Limb (tissue), 2 donors: ENCODE measurements at regions not wholly inside any gene's neighbourhood (a gene's known extent, or its start where the extent isn't known, plus 50 kb on each side); places are given as distances from the start of the nearest gene placed in this dataset.

Experiments
- DNase-seq, 2 donors: peaks; one replicate each; pipeline ENCODE4 v3.0.0-alpha.2; 2016; ENCODE audit errors: extremely low spot score in 2 of 2

DNA sequence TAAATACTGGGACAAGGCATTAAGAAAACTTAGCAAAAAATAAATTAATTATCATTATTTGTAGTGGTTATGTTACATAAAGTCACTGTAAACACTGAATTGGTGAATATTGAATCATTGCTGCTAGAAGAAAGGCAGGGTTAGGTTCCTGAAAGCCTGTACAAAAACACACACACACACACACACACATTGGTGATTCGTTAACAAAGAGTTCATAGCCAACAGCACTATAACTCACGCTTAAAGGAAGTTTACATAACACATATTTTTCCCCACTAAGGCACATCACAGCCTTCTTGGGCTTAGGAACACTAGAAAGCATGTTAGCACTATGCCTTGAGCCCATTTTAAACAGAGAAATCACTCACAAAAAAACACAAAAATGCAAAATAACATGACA lies 690.0 kb upstream of the PIK3C3 start:
- DNase-seq = no peak

DNA sequence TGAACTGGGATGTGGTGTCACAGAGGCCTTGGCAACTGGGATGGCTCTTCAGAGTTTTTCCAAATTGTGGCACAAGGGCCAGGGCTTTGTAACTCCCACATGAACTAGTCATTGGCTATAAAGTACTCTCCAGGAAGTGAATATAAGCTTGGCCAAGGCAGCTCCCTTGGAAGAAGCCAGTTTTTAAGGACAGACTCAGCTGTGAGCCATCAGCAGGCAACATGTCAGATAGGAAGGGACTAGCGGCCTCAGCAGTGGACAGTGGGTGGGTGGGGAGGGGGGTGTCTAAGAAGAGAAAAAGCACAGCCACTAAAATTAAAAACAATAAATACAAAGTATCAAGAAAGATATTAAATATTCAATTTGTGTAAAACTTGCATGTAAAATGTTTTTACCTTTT lies 691.1 kb upstream of the PIK3C3 start:
- no peak for DNase-seq

DNA sequence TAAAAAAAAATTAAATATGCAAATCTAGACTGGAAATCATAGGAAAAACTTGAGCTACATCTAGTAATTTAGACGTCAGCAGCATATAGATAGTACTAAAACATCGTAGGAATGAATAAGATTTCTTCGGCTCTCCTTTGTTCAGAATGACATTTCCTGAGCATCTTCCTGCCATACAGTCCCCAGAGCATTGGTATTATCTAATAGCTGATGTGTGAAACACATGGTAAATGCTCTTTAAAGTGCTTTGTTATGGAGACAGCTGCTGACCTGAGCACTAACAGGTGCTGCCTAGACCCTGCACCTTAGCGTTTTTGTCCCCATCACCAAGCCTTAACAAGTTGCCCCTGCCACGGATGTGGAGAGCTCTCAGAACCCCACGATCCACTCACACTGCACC lies 692.3 kb upstream of the PIK3C3 start:
- no peak for DNase-seq

DNA sequence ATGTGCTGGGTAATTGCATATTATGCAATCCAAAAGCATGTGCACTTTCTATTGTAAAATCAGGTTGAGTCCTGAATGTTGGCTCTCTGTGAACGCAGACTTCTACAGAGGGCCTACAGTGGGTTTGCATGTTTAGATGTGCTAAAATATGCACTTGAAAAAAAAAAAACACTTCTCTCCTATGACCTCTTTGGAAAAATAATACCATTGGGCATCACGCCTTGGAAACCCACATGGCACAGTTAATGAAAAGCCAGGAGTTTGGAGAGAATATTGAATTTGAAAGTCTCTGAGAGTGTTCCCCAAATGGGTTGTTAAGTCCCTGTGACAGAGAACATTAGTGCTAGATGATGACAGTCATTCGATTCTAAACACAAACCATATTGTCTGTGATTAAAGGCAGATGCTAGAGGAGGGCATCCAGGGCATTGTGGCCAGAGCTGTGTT lies 710.4 kb upstream of the PIK3C3 start:
- DNase-seq = no peak

DNA sequence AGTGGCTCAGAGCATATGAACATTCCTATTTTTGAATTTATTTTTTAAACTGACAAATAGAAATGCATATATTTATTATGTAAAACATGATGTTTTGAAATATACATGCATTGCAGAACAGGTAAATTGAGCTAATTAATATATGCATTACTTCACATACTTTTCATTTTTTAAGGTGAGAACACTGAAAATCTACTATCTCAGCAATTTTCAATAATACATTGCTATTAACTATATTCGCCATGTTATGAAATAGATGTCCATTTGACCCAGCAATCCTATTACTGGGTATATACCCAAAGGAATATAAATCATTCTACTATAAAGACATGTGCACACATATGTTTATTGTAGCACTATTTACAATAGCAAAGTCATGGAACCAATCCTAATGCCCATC lies 717.7 kb upstream of the PIK3C3 start:
- no peak for DNase-seq

DNA sequence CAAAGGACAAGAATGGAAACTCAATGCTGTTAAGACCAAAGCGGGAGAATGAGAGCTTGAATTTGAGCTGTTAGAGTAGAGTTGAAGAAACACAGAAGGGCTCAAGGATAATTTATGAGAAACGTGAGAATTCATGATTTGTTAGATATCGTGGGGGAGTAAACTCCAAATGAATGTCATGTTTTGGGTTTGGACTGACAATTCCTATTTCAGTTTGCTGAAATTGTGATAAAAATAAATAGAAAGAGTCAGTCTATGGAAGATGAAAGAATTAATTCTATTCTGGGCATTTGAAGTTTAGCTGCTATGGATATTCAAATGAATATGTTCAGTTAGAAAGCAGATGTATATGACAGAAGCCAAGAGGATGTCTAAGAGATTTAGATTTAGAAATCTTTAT lies 723.4 kb upstream of the PIK3C3 start:
- DNase-seq = no peak

DNA sequence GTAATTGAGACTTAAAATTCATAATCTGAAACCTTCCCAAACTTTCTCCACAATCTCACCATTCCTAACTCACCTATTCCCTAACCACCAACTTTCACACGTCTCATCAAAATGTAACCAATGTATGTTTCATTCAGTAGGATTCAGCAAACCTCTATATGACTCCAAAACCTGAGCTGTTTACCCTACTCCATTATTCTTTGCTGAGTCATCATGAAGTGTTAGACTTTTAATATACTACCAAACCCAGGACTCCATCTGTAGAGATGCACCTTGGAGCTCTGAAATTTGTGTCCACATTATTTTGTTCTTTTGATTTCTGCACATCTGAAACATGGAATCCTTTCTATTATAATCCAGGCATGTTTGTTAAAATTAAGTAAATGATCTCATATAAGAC lies 727.0 kb upstream of the PIK3C3 start:
- no peak for DNase-seq

DNA sequence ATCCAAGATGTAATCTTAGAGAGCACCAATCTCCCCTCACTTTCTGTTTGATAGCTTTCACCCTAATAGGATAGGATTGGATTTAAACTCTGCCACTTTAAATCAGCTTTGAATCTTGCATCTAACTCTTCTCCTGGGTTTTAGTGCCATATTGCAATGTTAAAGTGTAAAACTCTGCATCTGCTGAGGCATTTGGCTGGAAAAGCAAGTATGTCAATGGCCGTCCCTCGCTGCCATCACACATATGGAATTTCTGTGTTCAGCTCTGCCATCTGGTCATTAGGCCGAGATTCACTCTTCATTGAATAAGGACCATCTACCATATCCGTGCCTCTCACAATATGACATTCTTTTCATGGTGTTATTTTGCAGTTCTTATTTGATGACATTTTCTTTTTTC lies 728.1 kb upstream of the PIK3C3 start:
- DNase-seq = no peak

DNA sequence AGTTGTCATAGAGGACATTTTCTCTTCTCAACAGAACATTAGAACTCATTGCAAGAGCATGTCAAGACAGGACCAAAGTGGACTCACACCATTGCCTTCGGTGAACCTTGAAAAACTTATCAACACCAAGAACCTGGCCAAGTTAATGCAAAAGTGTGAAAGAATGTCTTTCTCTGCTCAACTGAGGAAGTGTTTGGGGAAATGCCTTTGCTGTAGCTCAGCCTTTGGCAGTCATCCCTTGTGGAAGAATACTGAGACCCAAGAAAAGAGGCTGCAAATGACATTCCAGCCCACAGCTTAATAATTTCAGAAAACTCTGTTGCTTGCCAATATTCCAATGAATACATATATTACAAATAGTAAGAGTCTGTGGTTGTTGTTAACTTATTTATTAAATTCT lies 728.8 kb upstream of the PIK3C3 start:
- peak in 1 of 2 donors; percentile 15 for DNase-seq

DNA sequence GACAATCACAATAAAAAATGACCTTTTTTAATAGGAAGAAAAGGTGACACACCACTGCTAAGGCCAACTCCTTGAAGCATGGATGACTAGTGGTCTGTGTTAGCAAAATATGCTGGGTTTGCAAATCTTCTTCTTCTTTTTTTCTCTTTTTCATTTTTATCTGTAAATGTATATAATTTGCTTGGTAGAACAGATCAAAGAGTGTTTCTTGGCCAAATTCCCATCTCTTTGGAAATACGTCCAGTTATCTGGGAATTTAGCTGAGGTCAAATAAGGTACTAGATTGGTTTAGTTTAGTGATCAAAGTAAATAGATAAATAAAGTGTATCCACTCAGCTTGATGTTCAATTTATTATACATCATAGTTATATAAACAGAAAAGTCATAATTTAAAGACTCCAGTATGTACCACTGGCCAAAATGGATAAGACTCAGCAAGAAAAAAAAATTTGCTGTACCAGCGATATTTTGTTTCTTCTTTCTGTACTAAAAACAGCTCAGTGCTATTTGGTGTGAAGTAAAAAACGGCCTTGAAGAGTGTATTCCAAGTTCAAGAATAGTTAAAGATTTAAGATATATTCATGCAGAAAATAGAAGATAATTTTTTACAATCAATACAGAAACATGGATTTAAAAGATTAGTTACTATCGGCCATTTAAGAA lies 738.6 kb upstream of the PIK3C3 start:
- no peak for DNase-seq

DNA sequence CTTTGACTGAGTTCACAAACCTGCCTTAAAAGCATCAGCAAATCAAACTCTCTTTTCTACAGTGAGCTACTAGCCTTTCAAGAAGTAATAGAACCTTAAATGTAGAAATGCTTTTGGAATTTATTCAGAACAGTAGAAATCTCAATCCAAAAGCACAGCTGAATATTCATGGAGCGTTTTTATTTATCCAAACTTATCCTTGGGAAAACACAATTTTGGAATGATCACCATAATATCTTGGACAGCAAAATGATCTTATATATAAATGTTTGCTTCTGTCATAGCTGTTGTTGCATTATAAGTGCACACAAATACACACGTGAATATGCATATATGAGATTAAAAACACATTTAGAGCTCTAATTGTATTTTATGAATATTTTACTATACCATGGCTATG lies 747.3 kb upstream of the PIK3C3 start:
- DNase-seq = no peak

DNA sequence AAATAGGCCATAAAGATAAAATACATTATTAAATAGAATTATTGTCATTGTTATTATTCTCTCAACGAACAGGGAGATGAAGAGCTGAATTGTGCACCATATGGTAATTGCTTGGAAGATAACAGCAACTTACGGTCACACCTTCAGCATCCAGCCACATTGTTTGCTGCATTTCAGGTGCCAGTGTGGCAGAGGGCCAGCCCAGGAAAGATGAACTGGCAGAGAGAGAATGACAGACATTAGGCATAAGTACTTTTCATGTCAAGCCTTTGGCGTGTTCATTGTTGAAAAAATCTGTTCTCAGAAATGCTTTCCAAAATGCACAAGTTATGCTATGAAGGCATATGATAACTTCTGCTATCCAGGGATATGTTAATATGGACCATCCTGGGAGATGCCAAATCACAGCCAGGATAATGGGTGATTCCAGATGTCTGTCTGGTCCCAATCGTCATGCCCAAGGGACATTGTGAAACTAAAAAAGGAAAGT lies 748.6 kb upstream of the PIK3C3 start:
- DNase-seq = no peak

DNA sequence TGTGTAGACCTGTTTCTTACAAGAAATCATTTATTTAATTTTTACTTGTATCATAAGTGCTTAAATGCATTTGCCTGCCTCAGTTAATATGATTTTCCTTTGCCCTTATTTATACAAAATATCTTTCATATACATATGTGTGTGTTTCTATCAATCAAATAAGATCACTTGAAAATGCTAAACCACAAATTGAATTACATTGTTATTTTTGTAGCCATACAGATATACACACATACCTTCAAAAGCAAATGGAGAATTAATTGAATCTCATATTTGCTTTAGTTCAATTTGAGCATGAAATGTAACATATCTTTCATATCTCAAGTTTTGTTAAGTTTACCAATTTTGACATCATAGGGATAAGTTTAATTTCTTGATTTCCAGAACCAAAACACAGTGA lies 755.8 kb upstream of the PIK3C3 start:
- no peak for DNase-seq

DNA sequence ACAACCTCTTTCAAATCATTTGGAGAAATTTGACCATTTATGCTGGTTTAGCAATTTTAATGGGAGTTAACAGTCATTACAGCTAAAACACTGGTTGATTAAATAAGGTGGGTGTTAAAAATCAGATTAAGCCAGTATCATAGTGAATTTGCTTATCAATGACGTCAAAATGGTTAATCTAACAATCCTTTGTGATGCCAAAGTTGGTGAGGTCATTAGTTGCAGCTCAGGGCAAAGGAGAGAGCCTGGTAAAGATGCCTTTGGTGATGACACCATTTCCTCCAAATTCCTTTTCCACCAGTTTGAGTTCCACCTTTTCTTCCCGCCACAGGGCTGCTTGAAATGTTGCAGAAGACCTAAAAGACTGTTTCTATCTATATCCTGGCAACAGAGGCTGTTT lies 757.1 kb upstream of the PIK3C3 start:
- DNase-seq = no peak

DNA sequence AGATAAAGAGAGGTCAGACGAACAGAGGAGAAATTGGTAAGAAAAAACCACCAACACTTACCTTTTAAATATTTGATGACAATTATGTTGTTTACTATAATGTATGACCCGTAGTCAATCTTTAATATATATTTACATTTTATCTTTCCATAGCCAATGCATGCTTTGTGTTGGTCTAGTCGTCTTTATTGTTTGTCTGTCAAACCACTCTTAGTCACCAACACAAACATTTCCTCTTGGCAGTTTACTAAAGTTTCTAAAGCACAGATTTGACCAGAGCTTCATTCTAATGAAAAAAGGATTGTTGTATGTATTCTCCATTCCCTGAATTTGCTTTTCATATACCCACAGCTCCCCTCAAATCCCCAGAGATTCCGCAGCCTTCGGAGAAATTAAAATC lies 784.7 kb upstream of the PIK3C3 start:
- no peak for DNase-seq

DNA sequence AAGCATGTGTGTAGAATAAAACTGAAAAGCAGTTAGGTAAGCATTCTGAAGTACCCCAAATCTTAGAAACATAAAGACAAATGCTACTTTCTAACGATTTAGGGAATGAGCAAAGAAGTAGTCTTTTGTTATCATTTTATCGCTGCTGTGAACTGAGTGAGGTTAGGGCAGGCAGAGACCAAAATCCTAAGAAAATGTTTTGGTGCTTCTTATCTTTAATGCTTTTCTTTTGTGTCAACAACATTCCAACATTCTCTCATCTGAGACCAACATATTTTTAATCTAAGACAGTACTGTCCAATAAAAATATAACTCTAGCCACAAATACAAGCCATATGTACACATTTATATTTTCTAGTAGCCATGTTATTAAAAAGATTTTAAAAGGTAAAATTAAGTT lies 789.4 kb upstream of the PIK3C3 start:
- DNase-seq = no peak

DNA sequence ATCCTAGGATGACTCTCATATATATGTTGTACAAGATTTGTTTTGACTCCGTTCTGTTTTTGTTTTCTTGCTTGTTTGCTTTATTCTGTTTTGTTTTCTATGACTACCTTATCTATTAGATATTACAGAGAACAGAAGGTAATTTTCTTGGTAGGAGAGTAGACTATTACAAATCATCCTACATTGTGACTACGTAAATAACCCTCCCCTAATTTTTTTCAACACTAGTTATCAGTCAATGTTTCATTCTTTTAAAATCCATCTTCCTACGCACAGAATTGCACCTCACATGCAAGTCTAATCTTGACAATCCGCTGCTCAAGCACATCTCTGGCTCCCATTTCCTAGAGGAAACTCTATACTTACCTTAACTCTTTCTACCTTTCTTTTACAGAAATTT lies 792.3 kb upstream of the PIK3C3 start:
- DNase-seq = no peak

DNA sequence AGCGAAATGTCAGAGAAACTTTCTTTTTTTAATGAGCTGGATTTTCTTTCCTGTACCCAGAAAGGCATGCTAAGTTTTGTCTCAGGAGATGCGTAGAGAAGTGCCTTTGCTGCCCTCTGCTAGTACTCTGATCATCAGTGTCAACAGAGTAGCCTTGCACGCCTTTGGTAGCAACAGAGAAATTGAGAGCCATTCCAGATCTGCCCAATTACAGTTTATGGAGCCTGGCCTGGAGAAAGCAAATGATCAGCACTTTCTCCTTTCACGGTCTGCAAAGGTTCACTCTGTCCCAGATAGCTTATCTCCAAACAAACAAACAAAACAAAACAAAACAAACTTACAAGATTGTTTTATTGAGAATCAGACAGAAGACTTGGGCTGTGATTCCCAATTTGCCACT lies 792.8 kb upstream of the PIK3C3 start:
- no peak for DNase-seq

DNA sequence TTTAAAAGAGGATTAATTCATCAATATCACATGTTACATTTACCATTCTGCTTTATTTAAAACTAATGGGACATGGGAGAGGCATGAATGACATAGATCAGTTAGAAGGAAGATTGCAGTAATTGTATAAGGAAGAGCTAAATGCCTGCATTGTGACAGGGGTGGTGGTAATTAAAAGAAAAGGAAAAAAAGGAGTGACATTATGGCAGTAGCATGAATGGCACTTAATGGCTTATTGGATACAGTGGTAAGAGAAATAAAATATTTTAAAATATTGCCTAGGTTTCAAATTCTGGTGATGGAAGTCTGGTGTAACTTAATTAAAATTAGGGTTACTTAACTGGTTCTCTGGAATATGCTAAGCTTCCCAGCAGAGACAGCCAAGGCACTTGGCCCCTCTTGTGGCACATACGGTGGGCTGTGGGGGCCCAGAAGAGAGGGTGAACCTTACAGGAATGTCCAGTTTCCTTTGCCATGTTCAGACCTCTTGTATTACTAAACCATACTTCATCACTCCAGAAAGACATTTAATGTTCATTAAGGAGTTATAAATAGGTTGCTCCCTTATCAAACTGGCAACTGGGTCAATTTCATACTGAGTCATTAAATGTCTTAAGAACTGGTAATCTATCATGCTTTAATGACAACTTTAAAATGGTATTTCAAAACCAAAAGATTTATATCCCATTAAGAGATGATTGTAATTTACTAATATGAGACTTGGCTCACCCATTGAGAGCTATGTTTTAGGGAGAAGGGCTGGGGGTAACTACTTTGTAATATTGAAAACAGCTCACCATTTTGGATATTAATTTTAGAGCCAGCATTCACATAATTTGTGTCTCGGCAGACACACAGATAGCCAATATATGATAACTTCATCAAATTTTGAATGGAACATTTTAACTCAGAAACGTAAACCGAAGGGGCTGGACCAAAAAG lies 798.9 kb upstream of the PIK3C3 start:
- DNase-seq = no peak

DNA sequence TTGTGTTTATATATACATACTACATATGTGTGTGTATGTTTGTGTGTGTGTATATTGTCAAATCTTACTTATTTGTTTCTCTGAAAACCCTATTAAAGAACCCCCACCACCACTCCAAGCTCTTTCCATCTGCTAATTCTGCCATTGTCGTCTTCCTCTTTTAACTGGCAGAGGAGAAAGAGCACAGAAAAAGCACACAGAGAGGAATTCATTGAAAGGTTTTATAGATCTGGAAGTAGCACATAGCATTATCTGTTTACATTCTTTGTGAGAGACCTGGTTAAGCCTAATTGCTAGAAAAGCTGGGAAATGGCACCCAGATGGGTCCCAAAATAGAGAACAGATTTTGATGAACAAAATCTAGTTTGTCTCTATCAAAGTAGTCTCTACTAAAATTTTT lies 800.0 kb upstream of the PIK3C3 start:
- DNase-seq = no peak

DNA sequence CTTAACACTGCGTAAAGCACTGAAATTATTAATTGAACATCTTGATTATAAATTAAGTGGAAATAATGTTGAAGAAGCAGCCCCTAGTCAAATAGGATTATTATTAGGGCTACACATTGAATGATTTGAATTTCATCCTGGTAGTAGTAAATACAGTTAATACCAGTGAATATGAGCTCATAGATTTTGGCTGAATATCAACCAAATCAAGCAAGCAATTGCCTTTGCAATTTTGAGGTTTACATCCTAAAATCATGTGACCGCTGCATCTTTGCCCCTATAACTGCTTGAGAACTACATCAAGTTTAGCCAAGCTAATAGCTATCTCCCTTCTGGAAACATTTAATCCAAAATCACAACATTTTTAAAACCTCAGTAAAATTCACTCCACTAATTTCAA lies 801.2 kb upstream of the PIK3C3 start:
- DNase-seq = no peak

DNA sequence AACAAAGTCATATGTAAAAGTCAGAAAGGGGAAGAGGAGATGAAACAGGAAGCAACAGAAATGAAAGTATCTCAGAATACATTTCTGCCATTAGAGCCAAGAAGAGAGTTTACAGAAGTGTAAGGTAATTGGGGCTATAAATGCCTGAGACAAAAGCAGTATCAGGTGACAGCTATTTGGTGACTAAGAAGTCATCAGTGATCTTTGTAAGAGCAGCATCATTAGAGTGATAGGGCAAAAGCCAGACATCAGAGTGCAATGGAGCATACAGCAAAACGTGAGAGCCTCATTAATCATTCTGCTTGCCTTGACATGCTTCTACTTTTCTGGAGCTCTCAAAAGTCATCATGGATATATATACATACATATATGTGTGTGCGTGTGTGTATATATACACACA lies 804.7 kb upstream of the PIK3C3 start:
- no peak for DNase-seq

DNA sequence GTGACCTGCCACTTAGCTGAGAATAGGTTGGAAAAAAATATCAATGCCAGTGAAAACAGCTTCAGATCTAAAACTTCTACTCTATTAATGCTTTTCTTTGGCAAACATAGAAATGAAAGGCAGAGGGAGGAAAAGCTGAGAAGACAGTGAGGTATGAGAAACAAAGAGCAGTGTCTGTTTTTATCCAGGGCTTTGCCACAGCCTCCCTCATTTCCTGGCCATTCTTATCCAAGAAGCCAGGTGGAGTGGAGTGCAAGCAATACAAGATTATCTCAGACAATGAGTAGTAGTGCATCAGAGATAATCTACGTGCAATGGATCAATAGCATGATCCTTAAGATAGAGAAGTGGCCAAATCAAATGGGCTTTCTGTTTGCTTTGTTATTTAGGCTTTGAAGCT lies 808.7 kb upstream of the PIK3C3 start:
- no peak for DNase-seq
